ENCODE measurements at regions not wholly inside any gene's neighbourhood (a gene's known extent, or its start where the extent isn't known, plus 50 kb on each side); places are given as distances from the start of the nearest gene placed in this dataset.
A peak's percentile ranks its signal among the peaks of the same experiment; 100 is the strongest.

DNA sequence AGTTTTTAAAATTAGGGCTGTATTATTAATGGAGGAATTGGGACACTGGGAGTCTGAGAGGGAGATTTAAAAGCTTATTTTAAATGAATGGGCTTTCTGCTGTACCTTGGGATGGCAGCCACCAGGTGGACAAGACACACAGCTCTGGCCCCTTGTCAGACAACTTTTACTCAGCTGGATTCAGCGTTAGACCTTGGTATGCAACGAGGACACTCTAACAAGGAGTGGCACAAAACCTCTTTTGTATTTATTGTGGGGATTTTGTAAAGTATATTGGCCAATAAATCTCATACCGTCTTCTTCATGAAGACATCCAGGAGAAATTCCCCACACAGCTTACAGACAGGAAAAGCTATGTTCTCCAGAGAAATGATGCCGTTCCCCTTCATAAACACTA is 105.7 kb downstream of the LCA5 start:
- H3K4me3 ChIP-seq (ENCODE audit: low read depth, low read length): no peak overlapping the region
- 0 out of 2 replicates have a peak, but pooled peaks have one; percentile 18 for TF ChIP-seq CTCF (IDR thresholded peaks at IDR 0.05; ENCODE audit: borderline replicate concordance, insufficient read depth, low read depth, low read length)

DNA sequence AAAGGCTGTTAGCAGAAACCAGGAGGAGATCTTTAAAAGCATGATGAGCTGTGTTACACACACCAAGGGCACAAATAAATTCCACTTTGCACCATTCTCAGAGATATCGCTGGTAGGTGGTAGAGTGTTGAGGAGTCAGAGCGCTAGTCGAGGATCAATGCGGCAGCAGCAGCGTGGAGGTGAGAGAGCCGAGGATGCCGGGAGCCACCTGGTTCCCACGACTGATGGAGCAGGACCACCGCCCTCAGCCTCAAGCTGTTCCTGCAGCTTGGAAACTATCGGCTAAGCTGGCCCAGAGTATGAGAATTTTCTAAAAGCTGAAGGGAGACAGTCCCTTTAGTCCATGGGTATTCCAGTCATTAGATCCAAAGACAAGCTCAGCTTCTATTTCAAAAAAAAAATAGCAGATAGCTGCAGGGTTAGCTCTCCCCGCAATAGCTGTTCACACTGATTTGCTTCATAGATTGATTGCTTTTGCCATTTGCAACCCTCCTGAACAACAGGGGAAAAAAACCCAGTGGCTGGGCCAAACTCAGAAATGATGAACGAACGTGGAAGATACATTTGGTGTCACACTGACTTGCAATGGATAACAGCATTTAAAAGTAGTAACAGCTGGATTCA is 106.2 kb downstream of the LCA5 start:
- no peak for TF ChIP-seq CTCF (IDR thresholded peaks at IDR 0.05; ENCODE audit: borderline replicate concordance, insufficient read depth, low read depth, low read length)
- no peak overlapping the region for H3K4me3 ChIP-seq (ENCODE audit: low read depth, low read length)

- H3K4me3 ChIP-seq (ENCODE audit: low read depth, low read length): no peak overlapping the region
- no peak for TF ChIP-seq CTCF (IDR thresholded peaks at IDR 0.05; ENCODE audit: borderline replicate concordance, insufficient read depth, low read depth, low read length)
These were observed 109.5 kb downstream of the LCA5 start for GRCh38 chr6:79427721-79428120.

- no peak for TF ChIP-seq CTCF (IDR thresholded peaks at IDR 0.05; ENCODE audit: borderline replicate concordance, insufficient read depth, low read depth, low read length)
- H3K4me3 ChIP-seq (ENCODE audit: low read depth, low read length): no peak overlapping the region
These were observed 110.5 kb downstream of the LCA5 start for GRCh38 chr6:79426625-79427278.

GRCh38 chr6:79425589-79426311 is 111.5 kb downstream of the LCA5 start:
- H3K4me3 ChIP-seq (ENCODE audit: low read depth, low read length): no peak overlapping the region
- no peak for TF ChIP-seq CTCF (IDR thresholded peaks at IDR 0.05; ENCODE audit: borderline replicate concordance, insufficient read depth, low read depth, low read length)

DNA sequence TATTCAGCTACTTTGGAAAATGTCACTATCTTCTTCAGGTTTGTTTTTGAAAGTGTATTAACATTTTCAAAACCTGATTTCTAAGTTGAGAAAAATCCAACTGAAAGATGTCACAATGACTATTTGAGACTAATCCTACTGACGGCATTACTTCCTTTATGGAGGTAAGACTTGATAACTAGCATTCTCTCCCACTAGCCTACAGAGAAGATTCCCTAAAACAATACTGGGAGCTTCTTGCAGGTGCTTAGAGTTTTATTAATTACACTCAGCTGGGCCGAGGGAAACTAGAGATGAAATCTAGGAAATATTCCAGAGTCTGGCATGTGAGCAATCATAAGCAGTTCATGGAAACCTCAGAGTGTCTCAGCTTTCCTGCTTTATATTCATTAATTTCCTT is 114.0 kb downstream of the LCA5 start:
- no peak for TF ChIP-seq CTCF (IDR thresholded peaks at IDR 0.05; ENCODE audit: borderline replicate concordance, insufficient read depth, low read depth, low read length)
- no peak overlapping the region for H3K4me3 ChIP-seq (ENCODE audit: low read depth, low read length)
